ENCODE measurements at regions not wholly inside any gene's neighbourhood (a gene's known extent, or its start where the extent isn't known, plus 50 kb on each side); places are given as distances from the start of the nearest gene placed in this dataset.
"Not testable (repeated sequence)": the region's sequence is repeated elsewhere in the genome, so short reads cannot be mapped to it uniquely, and the experiment has no call there.

DNA sequence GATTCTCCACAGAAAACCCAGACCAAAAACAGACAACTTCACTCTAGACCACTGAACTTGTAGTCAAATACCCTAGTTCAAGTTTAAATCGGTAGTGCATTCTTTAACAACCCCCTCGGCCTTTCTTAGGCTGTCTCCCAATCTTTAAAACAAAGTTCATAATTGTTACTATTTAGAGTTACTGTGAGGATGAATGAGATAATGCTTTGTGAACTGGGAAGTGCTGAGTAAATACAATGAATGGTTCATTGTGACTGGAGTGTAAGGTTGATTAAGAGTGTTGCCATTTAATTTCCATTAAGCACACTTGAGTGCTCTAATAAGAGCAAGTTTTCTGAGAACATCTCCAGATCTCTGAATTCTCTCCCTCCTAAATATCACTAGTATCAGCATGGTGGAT lies 228.8 kb upstream of the PIK3R1 start:
- no peak for DNase-seq (ENCODE audit: low spot score)

DNA sequence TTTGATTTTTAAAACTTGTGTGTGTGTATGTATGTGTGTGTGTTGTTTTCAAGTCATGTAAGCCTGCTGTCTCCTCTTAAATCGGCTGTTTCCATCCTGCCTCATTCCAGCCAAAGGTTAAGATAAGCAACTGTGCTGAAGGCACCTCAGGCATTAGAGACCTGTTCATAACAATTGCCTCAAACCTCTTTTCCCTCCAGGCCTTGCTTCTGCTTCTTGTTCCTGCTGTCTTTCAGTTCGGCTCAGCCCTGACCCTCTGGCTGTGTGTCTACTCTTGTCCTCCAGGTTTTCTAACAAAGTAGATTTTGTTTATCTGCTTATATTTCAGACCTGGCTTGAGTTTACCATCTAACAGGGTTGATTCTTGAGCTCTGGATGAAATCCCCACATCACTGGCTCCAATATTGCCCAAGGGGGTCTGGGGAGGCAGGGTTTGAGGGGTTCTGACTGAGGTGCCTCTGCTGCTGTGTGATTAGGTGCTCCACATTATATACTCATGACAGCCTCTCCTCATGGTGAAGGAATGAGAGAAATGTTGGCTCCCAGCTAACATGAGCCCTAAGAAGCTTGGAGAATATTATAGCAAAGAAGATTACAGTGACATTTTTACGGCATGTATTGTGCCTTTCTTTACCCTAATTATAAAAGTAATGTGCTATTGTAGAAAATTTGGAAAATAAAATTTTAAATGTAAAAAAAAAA lies 229.7 kb upstream of the PIK3R1 start:
- no peak for DNase-seq (ENCODE audit: low spot score)

DNA sequence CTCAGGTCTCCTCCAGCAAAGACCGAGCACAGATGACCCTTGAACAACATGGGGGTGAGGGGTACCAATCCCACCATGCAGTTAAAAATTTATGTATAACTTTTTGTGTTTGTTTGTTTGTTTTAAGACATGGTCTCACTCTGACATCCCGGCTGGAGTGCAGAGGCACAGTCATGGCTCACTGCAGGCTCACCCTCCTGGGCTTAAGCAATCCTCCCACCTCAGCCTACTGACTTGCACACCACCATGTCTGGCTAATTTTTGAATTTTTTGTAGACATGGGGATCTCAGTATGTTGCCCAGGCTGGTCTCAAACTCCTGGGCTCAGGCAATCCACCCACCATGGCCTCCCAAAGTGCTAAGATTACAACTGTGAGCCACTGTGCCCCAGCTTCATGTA lies 231.0 kb upstream of the PIK3R1 start:
- DNase-seq (ENCODE audit: low spot score): no peak

DNA sequence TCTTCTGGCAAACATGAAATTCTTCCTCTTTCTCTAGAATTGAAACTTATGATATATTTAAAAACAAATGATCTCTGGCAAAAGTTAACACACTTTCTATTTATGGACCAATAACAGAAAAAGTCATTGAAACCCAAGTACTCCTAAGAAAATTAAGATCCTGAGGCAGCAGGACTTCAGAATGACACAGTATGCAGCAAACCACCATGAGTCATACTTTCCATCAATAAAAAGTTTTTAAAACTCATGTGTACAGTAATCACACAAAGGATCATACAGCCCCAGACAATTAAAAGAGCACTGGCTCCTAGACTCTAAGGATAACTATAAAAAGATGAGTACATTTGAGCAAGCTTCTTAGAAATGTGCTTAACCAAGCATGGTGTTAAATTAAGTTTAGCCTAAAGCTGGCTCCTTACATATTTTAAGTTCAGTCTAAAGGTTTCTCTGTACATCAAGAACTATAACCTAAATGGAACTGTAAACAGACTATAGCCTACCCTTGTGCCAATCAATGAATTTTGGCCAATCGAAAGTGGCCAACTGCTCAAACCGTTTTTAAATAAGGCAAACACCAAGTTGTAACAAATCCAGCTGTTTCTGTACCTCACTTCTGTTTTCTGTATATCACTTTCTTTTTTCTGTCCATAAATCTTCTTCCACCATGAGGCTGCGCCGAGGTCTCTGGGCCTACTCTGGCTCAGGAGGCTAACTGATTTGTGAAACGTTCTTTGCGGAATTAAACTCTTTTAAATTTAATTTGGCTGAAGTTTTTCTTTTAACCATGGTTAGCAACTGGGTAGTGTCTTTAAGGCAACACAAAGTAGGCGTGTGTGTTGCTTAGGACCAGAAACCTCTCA lies 232.1 kb upstream of the PIK3R1 start:
- DNase-seq (ENCODE audit: low spot score): no peak

- DNase-seq (ENCODE audit: low spot score): not testable (repeated sequence)
These were observed 233.4 kb upstream of the PIK3R1 start for GRCh38 chr5:67982160-67982559.

DNA sequence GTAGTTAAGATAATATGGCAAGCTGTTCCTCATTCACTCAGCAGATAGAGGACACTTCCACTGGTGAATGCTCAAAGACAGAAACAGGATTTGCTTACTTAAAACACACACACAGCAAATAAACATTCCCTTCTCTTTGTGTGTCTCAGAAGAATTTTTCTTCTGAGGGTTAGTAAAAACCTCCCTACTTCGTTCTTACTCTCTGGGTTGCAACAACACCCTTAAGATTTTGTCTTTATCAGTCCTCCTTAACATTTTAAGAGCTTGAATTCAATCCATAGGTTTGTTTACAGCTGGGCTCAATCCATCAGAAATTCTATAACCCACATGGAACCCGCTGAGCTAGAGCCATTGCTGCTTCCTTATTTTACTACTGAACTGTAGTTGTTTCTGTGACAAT lies 237.4 kb upstream of the PIK3R1 start:
- no peak for DNase-seq (ENCODE audit: low spot score)

- no peak for DNase-seq (ENCODE audit: low spot score)
These were observed 238.5 kb upstream of the PIK3R1 start for GRCh38 chr5:67976891-67977601.

DNA sequence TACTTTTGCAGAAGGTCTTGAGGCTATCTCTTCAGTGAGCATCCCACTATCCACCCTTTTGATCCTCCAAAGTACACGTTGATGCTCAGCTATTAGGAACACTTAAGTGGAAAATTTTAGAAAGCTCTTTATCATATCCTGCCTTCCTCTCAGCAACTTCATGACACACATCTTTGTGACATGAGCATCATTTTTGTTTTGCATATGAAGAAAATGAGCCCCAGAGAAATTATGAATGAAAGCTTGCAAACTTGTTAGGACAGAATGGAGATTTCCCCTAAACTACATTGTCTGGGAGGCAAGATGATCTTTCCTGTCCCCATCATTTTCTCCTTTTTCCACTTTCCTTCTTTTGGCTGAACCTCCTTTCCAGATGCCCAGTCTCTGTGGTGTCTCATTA lies 239.4 kb upstream of the PIK3R1 start:
- no peak for DNase-seq (ENCODE audit: low spot score)

DNA sequence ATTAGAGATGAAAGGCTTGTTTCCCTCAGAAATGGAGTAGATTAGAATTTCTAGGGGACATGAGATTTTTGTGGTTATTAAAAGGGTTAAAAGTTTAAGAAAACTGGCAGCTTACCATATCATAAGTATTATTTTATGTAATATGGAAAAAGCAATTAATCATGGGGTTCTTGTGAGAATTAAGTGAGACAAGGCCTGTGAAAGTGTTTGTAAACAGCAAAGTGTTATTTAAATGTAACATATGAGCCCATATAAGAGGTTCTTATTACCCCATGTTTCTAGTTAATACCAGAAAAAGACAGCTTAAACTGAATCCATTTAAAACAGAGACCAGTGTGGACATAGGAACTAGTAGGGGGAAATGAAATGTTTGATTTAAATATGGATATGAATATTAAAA lies 241.1 kb upstream of the PIK3R1 start:
- DNase-seq (ENCODE audit: low spot score): no peak

- no peak for DNase-seq (ENCODE audit: low spot score)
These were observed 241.5 kb upstream of the PIK3R1 start for GRCh38 chr5:67974054-67974453.

GRCh38 chr5:67971971-67972821 lies 243.4 kb upstream of the PIK3R1 start:
- DNase-seq (ENCODE audit: low spot score): no peak

- no peak for DNase-seq (ENCODE audit: low spot score)
These were observed 244.2 kb upstream of the PIK3R1 start for GRCh38 chr5:67971223-67971830.

DNA sequence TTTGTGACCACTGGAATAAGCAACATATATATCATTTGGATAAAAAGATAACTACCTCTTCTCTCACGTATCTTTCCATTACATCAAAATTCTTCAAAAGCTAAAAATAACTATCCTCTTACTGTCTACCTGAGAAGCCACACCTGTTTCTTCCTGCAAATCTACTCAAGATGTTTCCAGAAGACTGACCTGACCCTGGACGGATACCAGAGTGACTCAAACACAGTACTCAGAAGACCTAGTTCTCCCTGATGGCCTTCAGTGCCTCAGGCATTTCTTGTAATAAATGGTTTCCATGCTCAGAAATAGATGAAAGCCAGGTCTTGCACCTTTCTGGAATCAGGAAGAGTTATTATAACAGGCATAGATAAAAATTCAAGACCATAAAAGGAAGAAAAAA lies 245.9 kb upstream of the PIK3R1 start:
- DNase-seq (ENCODE audit: low spot score): no peak

DNA sequence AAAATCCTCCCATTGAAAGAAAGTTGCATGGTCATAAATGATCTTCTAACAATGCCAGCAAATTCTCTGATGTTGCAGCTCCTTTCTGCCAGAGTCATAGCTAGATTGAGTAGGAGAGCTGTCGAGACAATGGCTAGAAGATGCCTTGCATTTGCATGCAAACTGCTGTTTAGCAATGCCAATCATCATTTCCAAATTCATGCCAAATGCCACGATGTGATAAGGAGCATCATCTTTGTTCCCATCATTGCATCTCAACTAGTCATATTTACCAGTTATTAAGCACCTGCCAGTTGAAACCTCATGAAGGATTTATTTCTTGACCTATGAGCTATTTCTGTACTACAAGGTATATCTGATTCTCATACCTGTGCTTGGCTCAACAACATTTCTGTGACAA lies 246.4 kb upstream of the PIK3R1 start:
- DNase-seq (ENCODE audit: low spot score): no peak

GRCh38 chr5:67966712-67967111 lies 248.8 kb upstream of the PIK3R1 start:
- DNase-seq (ENCODE audit: low spot score): no peak

GRCh38 chr5:67964619-67965018 lies 250.9 kb upstream of the PIK3R1 start:
- DNase-seq (ENCODE audit: low spot score): no peak

DNA sequence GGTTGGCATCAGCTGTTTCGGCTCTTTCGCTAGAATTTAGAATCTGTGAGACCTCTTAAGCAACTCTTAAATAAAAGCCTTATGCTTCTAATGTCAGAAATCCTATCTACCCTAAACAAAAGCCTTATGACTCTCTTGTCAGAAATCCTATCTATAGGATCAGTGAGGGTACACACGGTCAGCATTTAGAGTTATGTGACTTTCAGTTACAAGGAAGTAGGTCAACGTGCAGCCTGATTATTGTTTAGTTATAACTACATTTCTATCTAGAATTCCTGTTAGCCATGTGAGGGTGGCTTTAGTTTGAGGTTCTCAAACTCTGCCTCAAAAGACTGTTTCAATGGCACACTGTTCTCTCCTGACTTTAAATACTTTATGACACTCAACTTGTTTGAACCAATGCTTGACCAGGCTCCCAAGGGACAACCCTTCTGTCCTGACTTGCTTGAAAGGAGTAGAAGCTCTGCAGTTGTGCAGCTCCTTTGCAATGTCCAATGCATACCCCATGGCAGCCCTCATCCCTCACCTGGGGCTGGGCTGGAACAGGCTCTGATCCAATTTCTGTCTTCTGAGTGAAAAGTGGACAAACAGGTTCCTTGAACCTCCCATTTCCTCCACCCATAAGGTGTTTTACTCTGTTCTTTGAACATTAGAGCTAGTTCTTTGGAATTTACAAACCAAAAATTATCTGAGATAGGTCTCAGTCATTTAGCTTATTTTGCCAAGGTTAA lies 251.6 kb upstream of the PIK3R1 start:
- no peak for DNase-seq (ENCODE audit: low spot score)

- no peak for DNase-seq (ENCODE audit: low spot score)
These were observed 254.6 kb upstream of the PIK3R1 start for GRCh38 chr5:67960939-67961338.

DNA sequence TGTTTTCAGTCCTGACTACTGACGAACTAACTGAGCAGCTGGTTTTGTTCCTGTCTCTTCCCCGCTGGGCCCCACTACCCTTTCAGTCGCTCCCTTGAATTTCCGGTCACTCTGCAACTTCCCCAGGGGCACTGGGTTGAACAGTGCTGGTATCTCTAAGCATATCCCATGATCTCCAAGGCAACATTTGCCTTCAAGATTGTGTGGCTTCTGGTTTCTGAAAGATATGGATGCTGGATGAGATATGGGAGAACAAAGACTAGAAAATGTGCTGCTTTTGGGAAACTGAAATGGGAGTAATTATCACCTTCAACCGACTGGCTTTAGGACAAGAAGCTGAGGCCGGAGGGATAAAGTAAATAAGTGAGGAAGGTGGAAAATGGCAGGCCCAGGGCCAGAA lies 258.2 kb upstream of the PIK3R1 start:
- DNase-seq (ENCODE audit: low spot score): no peak

- DNase-seq (ENCODE audit: low spot score): no peak
These were observed 261.2 kb upstream of the PIK3R1 start for GRCh38 chr5:67954351-67954750.
